PC-3 (cell line): ENCODE measurements at regions not wholly inside any gene's neighbourhood (a gene's known extent, or its start where the extent isn't known, plus 50 kb on each side); places are given as distances from the start of the nearest gene placed in this dataset.

Experiments
- ATAC-seq: fragments of 200-7000 bp; cut with Tn5 transposase; 2 replicates; pipeline ENCODE4 v1.9.1; 2020; ENCODE audit warnings: mild to moderate bottlenecking, moderate library complexity
- BruUV-seq: library from RNA; stranded (reverse); fragments of 400-500 nt; replicated peaks from 2 replicates; lab custom pipeline; 2021; lab: Mats Ljungman, UMichigan
- CTCF ChIA-PET: fragments of 300-600 bp; sonication (Branson Sonifier 250); formaldehyde crosslinking; loops from one replicate; lab custom pipeline; 2022; ENCODE audit warnings: antibody characterized with exemption; lab: Charles Lee
- POLR2A ChIA-PET: fragments of 300-600 bp; sonication (Branson Sonifier 250); formaldehyde crosslinking; loops from one replicate; lab custom pipeline; 2022; ENCODE audit warnings: antibody characterized with exemption; ENCODE audit not compliant: unreplicated experiment; lab: Charles Lee
- DNase-seq: peaks from one replicate; pipeline ENCODE4 v3.0.0-alpha.2; 2015
- H2AFZ ChIP-seq: fragments of 300-600 bp; sonication (generic); 2 replicates; pipeline ENCODE4 v1.6.0; 2016; ENCODE audit warnings: antibody characterized with exemption, low read length
- H3F3A ChIP-seq: fragments of 300-600 bp; sonication (generic); one replicate; pipeline ENCODE4 v1.6.0; 2017; ENCODE audit warnings: antibody characterized with exemption, low read length, control low read depth, mild to moderate bottlenecking; ENCODE audit not compliant: unreplicated experiment
- H3K27ac ChIP-seq: fragments of 300-600 bp; sonication (generic); 2 replicates; pipeline ENCODE4 v1.5.1; 2016; ENCODE audit warnings: mild to moderate bottlenecking, low read length
- H3K27me3 ChIP-seq: fragments of 300-600 bp; sonication (generic); 2 replicates; pipeline ENCODE4 v1.6.1; 2016; ENCODE audit warnings: low read length, mixed read lengths
- H3K36me3 ChIP-seq: fragments of 300-600 bp; sonication (generic); 2 replicates; pipeline ENCODE4 v1.6.1; 2016; ENCODE audit warnings: low read depth, mixed run types, low read length, mixed read lengths
- H3K4me1 ChIP-seq: fragments of 300-600 bp; sonication (generic); 2 replicates; pipeline ENCODE4 v1.5.1; 2016; ENCODE audit warnings: low read length; ENCODE audit not compliant: insufficient read depth
- H3K4me2 ChIP-seq: fragments of 300-600 bp; sonication (generic); 2 replicates; pipeline ENCODE4 v1.6.0; 2016; ENCODE audit warnings: low read length
- H3K4me3 ChIP-seq: fragments of 300-600 bp; sonication (generic); 2 replicates; pipeline ENCODE4 v1.5.1; 2016; ENCODE audit warnings: mild to moderate bottlenecking, low read length, mixed read lengths
- H3K79me2 ChIP-seq: fragments of 300-600 bp; sonication (generic); 2 replicates; pipeline ENCODE4 v1.6.1; 2017; ENCODE audit warnings: low read length, mixed read lengths
- H3K9ac ChIP-seq: fragments of 300-600 bp; sonication (generic); 2 replicates; pipeline ENCODE4 v1.6.0; 2016; ENCODE audit warnings: mild to moderate bottlenecking, low read length
- H3K9me2 ChIP-seq: fragments of 300-600 bp; sonication (generic); replicated peaks from 2 replicates; pipeline ENCODE4 v1.6.1; 2016; ENCODE audit warnings: mixed run types, low read length, mixed read lengths
- H3K9me3 ChIP-seq: fragments of 300-600 bp; sonication (generic); 2 replicates; pipeline ENCODE4 v1.6.1; 2016; ENCODE audit warnings: low read length, mixed read lengths
- H4K20me1 ChIP-seq: fragments of 300-600 bp; sonication (generic); 2 replicates; pipeline ENCODE4 v1.6.1; 2016; ENCODE audit warnings: low read length, mixed read lengths
- CTCF ChIP-seq: fragments of 300-600 bp; sonication (generic); conservative IDR thresholded peaks from 2 replicates; pipeline ENCODE4 v1.5.1; 2017; ENCODE audit warnings: antibody characterized with exemption, low read depth, mild to moderate bottlenecking, low read length
- EZH2 ChIP-seq: fragments of 300-600 bp; sonication (generic); IDR thresholded peaks from one replicate; pipeline ENCODE4 v1.6.1; 2017; ENCODE audit warnings: antibody characterized with exemption, mild to moderate bottlenecking, low read length; ENCODE audit not compliant: unreplicated experiment
- EZH2phosphoT487 ChIP-seq: fragments of 300-600 bp; sonication (generic); IDR thresholded peaks from 2 replicates; pipeline ENCODE4 v1.6.1; 2018; ENCODE audit warnings: mild to moderate bottlenecking, antibody characterized with exemption, low read length, borderline replicate concordance
- intact Hi-C: fragments of 100-400 bp; cut with micrococcal nuclease; formaldehyde crosslinking; loops from 2 replicates; pipeline ENCODE4 v1.9.0; 2023

GRCh38 chr9:117494401-117495090 lies 79.7 kb upstream of the ASTN2 start:
- TF ChIP-seq EZH2phosphoT487 (no peak), EZH2 (no peak), CTCF (no peak)
- H3K4me2 ChIP-seq: no peak overlapping the region
- ChIA-PET CTCF (no interaction called here), POLR2A (no interaction called here)
- ATAC-seq (no peak), DNase-seq (no peak)
- no peaks in the 10 kb centered on the region for H3K9me2 ChIP-seq
- H4K20me1 ChIP-seq: no peaks in the 10 kb centered on the region
- no peaks in the 10 kb centered on the region for H3K4me1 ChIP-seq
- H3K79me2 ChIP-seq: no peaks in the 10 kb centered on the region
- no peak overlapping the region for H3K9ac ChIP-seq
- H3K4me3 ChIP-seq: no peak overlapping the region
- no peak overlapping the region for H2AFZ ChIP-seq
- BruUV-seq: no TSS peak
- H3K9me3 ChIP-seq: no peaks in the 10 kb centered on the region
- H3F3A ChIP-seq: no peaks in the 10 kb centered on the region
- intact Hi-C loops: no loop called here
- no peaks in the 10 kb centered on the region for H3K36me3 ChIP-seq
- no peaks in the 10 kb centered on the region for H3K27me3 ChIP-seq
- H3K27ac ChIP-seq: no peak overlapping the region

- no peaks in the 10 kb centered on the region for H3K79me2 ChIP-seq
- DNase-seq (no peak), ATAC-seq (no peak)
- ChIA-PET POLR2A (no interaction called here), CTCF (no interaction called here)
- H3F3A ChIP-seq: no peaks in the 10 kb centered on the region
- H3K27ac ChIP-seq: no peak overlapping the region
- H4K20me1 ChIP-seq: no peaks in the 10 kb centered on the region
- H3K9ac ChIP-seq: no peak overlapping the region
- H3K27me3 ChIP-seq: no peaks in the 10 kb centered on the region
- no peaks in the 10 kb centered on the region for H3K9me2 ChIP-seq
- H3K4me2 ChIP-seq: no peak overlapping the region
- no peak overlapping the region for H2AFZ ChIP-seq
- H3K36me3 ChIP-seq: no peaks in the 10 kb centered on the region
- no peaks in the 10 kb centered on the region for H3K4me1 ChIP-seq
- H3K4me3 ChIP-seq: no peak overlapping the region
- BruUV-seq: no TSS peak
- intact Hi-C loops: no loop called here
- TF ChIP-seq EZH2 (no peak), EZH2phosphoT487 (no peak), CTCF (no peak)
- no peaks in the 10 kb centered on the region for H3K9me3 ChIP-seq
These were observed 77.6 kb upstream of the ASTN2 start for GRCh38 chr9:117492476-117492875.

GRCh38 chr9:117491491-117491890 lies 76.6 kb upstream of the ASTN2 start:
- no TSS peak for BruUV-seq
- ATAC-seq: no peak

More at GRCh38 chr9:117491491-117491890, 76.6 kb upstream of the ASTN2 start:
- ChIA-PET CTCF (no interaction called here), POLR2A (no interaction called here)
- Histone ChIP-seq H3K9me3 (no peaks in the 10 kb centered on the region), H3K9me2 (no peaks in the 10 kb centered on the region), H3K27me3 (no peaks in the 10 kb centered on the region), H3K4me1 (no peaks in the 10 kb centered on the region), H3K4me2 (no peak overlapping the region), H3K36me3 (no peaks in the 10 kb centered on the region), H4K20me1 (no peaks in the 10 kb centered on the region), H3K4me3 (no peak overlapping the region), H3K27ac (no peak overlapping the region), H3K9ac (no peak overlapping the region), H2AFZ (no peak overlapping the region), H3K79me2 (no peaks in the 10 kb centered on the region), H3F3A (no peaks in the 10 kb centered on the region)
- DNase-seq: no peak
- TF ChIP-seq EZH2: no peak
- TF ChIP-seq CTCF: no peak
- no peak for TF ChIP-seq EZH2phosphoT487
- intact Hi-C loops: no loop called here
